ENCODE measurements at regions not wholly inside any gene's neighbourhood (a gene's known extent, or its start where the extent isn't known, plus 50 kb on each side); places are given as distances from the start of the nearest gene placed in this dataset.

DNA sequence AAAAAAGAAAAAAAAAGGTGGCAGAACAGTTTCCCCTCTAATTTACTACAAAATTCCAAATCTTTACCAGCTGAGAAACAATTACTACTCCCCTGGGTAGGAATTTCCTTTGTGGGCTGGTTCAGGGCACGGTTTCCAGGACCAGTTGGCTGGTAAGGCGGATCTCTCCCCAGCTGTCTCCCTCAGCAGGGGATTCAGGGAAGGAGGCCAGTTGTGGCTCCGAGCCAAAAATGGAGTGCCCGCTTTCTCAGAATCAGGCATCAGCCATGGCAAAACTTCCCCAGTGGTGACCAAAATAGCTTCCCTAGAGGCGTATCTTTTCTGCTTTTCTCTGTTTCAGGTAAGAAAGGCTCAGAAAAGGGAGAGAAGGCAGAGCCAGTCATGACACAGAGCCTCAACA, 91.2 kb downstream of the ZNF22 start:
- no peaks in the 10 kb centered on the region for H3K4me1 ChIP-seq (ENCODE audit: control insufficient read depth, insufficient read depth, low read length)
- H3K56ac ChIP-seq (ENCODE audit: extremely low read depth, insufficient read depth, low read length) = no peak overlapping the region
- H2BK15ac ChIP-seq (ENCODE audit: low read depth, low read length) = no peak overlapping the region
- no peak overlapping the region for H2AFZ ChIP-seq (replicated peaks; ENCODE audit: low read length, poor library complexity)
- 67% methylated on average over 1 of the region's 5 CpGs; no CpG with 5 or more reads in 1 of the 2 experiments for WGBS, 2 experiments (ENCODE audit: extremely low coverage in 2 of 2, insufficient read length in 1 of 2)
- no peak overlapping the region for H4K91ac ChIP-seq (ENCODE audit: insufficient read depth, low read depth, low read length)
- TF ChIP-seq NFE2L2 (IDR thresholded peaks at IDR 0.05; ENCODE audit: low read depth, low read length) (no peak), CEBPB (IDR thresholded peaks at IDR 0.05; ENCODE audit: low read depth, low read length) (no peak), MXI1 (IDR thresholded peaks at IDR 0.05; ENCODE audit: borderline replicate concordance, low read depth, low read length) (no peak), BHLHE40 (IDR thresholded peaks at IDR 0.05; ENCODE audit: low read depth, low read length) (no peak), POLR2A (IDR thresholded peaks at IDR 0.05; ENCODE audit: low read depth, low read length) (no peak), FOS (IDR thresholded peaks at IDR 0.05; ENCODE audit: low read depth, low read length) (no peak), CHD1 (IDR thresholded peaks at IDR 0.05; ENCODE audit: low read depth, low read length) (no peak)
- TF ChIP-seq, protein P1, sequence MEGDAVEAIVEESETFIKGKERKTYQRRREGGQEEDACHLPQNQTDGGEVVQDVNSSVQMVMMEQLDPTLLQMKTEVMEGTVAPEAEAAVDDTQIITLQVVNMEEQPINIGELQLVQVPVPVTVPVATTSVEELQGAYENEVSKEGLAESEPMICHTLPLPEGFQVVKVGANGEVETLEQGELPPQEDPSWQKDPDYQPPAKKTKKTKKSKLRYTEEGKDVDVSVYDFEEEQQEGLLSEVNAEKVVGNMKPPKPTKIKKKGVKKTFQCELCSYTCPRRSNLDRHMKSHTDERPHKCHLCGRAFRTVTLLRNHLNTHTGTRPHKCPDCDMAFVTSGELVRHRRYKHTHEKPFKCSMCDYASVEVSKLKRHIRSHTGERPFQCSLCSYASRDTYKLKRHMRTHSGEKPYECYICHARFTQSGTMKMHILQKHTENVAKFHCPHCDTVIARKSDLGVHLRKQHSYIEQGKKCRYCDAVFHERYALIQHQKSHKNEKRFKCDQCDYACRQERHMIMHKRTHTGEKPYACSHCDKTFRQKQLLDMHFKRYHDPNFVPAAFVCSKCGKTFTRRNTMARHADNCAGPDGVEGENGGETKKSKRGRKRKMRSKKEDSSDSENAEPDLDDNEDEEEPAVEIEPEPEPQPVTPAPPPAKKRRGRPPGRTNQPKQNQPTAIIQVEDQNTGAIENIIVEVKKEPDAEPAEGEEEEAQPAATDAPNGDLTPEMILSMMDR (conservative IDR thresholded peaks at IDR 0.05; ENCODE audit: low read depth, low read length) = no peak
- TF ChIP-seq, protein P2, sequence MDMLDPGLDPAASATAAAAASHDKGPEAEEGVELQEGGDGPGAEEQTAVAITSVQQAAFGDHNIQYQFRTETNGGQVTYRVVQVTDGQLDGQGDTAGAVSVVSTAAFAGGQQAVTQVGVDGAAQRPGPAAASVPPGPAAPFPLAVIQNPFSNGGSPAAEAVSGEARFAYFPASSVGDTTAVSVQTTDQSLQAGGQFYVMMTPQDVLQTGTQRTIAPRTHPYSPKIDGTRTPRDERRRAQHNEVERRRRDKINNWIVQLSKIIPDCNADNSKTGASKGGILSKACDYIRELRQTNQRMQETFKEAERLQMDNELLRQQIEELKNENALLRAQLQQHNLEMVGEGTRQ (IDR thresholded peaks at IDR 0.05; ENCODE audit: low read depth, low read length) = no peak
- H4K20me1 ChIP-seq (ENCODE audit: insufficient read depth, low read length) = no peaks in the 10 kb centered on the region
- dilution Hi-C loops (cut with HindIII; ENCODE audit: low sequenced_read_pairs, unreplicated experiment) = no loop called here
- BruUV-seq (replicated peaks) = no TSS peak
- H3K27me3 ChIP-seq (ENCODE audit: control insufficient read depth, insufficient read depth, low read length) = peaks cover 3% of the 10 kb centered on the region
- H3K4ac ChIP-seq (ENCODE audit: low read depth, low read length) = no peak overlapping the region
- H2AK5ac ChIP-seq (ENCODE audit: low read depth, low read length) = no peak overlapping the region
- no peak overlapping the region for H3K27ac ChIP-seq (ENCODE audit: insufficient read depth, low read length)
- H2BK120ac ChIP-seq (ENCODE audit: low read depth, low read length) = no peak overlapping the region
- POLR2A ChIA-PET (ENCODE audit: unreplicated experiment) = no interaction called here
- H3K14ac ChIP-seq (replicated peaks; ENCODE audit: low read depth, low read length) = no peak overlapping the region
- H4K5ac ChIP-seq (ENCODE audit: low read depth, low read length) = no peak overlapping the region
- H3K79me1 ChIP-seq (ENCODE audit: low read depth in 1 of 2, low read length in 2 of 2) = no peaks in the 10 kb centered on the region
- in situ Hi-C loops (cut with MboI; ENCODE audit: low sequenced_read_pairs) = no loop called here
- H3K9me3 ChIP-seq (ENCODE audit: control insufficient read depth, insufficient read depth, low read length) = no peaks in the 10 kb centered on the region
- H2BK20ac ChIP-seq (ENCODE audit: low read depth, low read length) = no peak overlapping the region
- no peaks in the 10 kb centered on the region for H3K36me3 ChIP-seq (ENCODE audit: control insufficient read depth, insufficient read depth, low read length)
- H3K4me2 ChIP-seq (ENCODE audit: low read depth, low read length) = no peak overlapping the region
- ATAC-seq (ENCODE audit: low read depth) (no peak), DNase-seq (no peak)
- H3K9ac ChIP-seq (ENCODE audit: low read depth, low read length) = no peak overlapping the region
- no peak overlapping the region for H3K23ac ChIP-seq (ENCODE audit: low read depth, low read length)
- H2BK5ac ChIP-seq (ENCODE audit: low read depth, low read length, poor library complexity, severe bottlenecking) = no peak overlapping the region
- no peak overlapping the region for H4K8ac ChIP-seq (ENCODE audit: low read depth in 2 of 2, low read length in 2 of 2)
- intact Hi-C loops (cut with micrococcal nuclease) = no loop called here
- no peak overlapping the region for H2AK9ac ChIP-seq (replicated peaks; ENCODE audit: low read depth, low read length, poor library complexity)
- no peak overlapping the region for H3K18ac ChIP-seq (ENCODE audit: low read depth, low read length)
- no peaks in the 10 kb centered on the region for H3K9me1 ChIP-seq (ENCODE audit: insufficient read depth, low read length)
- CTCF ChIA-PET = interaction anchor here (0.6 kb wide), 1 partner anchor 24 kb away, joined by 3 read pairs; no protein-coding TSS in a partner anchor
- no peak overlapping the region for H3K4me3 ChIP-seq (ENCODE audit: insufficient read depth, low read depth, low read length)
